GM12892 (cell line): ENCODE measurements at regions not wholly inside any gene's neighbourhood (a gene's known extent, or its start where the extent isn't known, plus 50 kb on each side); places are given as distances from the start of the nearest gene placed in this dataset.
"Not testable (repeated sequence)": the region's sequence is repeated elsewhere in the genome, so short reads cannot be mapped to it uniquely, and the experiment has no call there.

ENCODE experiments used
- DNase-seq: peaks from one replicate; pipeline ENCODE4 v3.0.0; 2011; ENCODE audit not compliant: insufficient read length
- FAIRE-seq: peaks from 2 replicates; lab custom pipeline; 2011; peaks lifted over from hg19 to GRCh38; lab: Jason Lieb, UNC
- POLR2A ChIP-seq: IDR thresholded peaks from 2 replicates; pipeline ENCODE4 v1.6.1; 2011; ENCODE audit warnings: low read depth, low read length, control low read depth
- POLR2AphosphoS5 ChIP-seq: IDR thresholded peaks from 2 replicates; pipeline ENCODE4 v1.6.1; 2011; ENCODE audit warnings: low read depth, low read length, control low read depth
- TAF1 ChIP-seq: IDR thresholded peaks from 2 replicates; pipeline ENCODE4 v1.6.1; 2011; ENCODE audit warnings: low read depth, mild to moderate bottlenecking, control low read depth, low read length, borderline replicate concordance

DNA sequence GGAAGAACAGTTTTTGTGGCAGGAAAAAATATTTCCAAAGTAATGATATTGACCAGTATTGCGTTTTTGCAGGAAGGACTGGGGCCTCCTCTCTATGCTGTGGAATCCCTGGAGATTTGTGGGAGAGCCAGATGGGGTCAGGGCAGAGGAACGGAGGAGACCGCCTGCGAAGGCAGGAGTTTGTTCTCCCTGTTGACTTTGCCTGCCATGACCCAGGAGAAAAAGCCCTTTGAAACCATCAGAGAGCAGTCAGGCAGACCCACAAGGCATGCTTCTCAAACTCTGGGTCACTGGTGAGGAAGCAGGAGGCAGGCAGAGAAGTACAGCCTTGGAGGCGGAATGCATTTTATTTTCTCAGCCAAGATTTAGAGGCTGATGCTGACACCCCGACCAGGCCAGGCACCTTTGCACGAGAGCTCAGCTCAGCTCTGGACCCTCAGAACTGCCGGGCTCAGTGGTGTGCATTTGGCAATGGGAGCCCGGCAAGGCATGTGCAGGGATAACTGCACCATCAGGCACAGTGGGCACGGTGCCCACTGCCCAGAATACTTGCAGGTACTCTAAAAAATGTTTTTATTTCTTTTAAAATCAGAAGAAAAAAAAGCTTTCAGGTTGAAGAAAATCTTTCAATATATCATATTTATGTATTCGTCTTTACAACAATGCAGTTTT lies 410.4 kb downstream of the RPS24 start:
- TF ChIP-seq POLR2A (no peak), POLR2AphosphoS5 (no peak), TAF1 (no peak)

DNA sequence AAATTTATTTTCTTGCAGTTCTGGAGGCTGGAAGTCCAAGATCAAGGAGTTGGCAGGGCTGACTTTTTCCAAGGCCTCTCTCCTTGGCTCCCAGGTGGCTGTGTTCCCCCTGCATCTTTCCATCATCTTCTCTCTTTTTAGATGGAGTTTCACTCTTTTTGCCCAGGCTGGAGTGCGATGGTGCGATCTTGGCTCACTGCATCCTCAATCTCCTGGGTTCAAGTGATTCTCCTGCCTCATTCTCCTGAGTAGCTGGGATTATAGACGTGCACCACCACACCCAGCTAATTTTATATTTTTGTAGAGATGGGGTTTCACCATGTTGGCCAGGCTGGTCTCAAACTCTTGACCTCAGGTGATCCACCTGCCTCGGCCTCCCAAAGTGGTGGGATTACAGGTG lies 411.1 kb downstream of the RPS24 start:
- not testable (repeated sequence) for DNase-seq, FAIRE-seq

More for the DNA sequence above, 410.4 kb downstream of the RPS24 start:
- FAIRE-seq = no peak
- no peak for DNase-seq

DNA sequence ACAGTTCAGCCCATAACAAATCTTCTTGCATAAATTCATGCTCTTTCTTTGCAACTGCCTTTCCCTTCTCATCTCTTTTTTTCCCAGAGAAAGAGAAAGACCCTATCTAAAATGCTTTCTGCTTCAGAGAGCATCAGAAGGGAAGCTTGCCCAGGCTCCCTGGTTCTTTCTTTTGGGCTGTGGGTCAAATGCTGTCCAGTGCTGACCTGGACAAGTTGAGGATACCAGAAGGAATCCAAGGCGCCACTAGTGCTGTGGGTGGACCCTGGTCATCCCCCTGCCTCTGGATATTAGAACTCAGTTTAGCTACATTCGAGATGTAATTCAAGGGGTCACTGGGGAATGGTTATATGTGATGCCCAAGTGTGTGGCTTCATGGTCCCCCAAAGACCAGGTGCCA lies 411.6 kb downstream of the RPS24 start:
- FAIRE-seq (no peak), DNase-seq (no peak)
- TF ChIP-seq POLR2AphosphoS5 (no peak), POLR2A (no peak), TAF1 (no peak)

DNA sequence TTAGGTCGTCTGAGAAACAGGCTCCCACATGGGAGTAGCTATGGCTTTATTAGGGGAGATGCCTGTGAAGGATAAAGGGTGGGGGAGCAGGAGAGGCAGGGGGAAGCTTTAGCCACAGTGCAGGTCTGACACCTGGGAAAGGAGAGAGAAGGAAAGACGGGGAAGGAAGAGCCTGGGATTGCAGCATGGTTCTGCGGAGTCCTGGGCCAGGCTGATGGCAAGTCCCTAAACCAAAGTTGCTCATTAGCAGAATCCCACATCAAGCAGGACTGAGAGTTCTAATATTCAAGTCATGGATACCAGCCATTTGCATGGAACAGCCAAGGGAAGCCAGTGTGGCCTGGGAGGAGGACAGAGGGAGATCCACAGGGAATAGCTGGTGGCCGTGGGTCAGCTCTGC lies 414.8 kb downstream of the RPS24 start:
- TF ChIP-seq POLR2A = no peak
- DNase-seq (no peak), FAIRE-seq (no peak)

DNA sequence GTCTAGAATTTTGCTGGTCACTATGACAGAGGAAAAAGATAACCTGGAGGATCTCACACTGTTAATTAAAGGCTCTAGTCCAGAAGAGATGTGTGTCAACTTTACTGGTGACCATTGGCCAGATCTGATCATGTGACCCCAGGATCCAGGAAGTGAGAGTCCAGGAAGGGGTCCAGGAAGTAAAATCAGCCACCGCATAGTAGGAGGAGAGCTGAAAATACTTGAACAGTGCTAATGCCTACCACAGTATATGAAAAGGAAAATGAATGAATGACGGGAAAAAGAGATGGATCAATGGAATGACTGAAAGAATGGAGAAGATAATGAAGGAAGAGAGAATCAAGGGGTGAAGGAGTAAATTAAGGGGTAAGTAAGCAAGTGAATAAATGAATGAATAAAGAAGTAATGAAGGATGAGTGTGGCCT lies 415.3 kb downstream of the RPS24 start:
- DNase-seq (no peak), FAIRE-seq (no peak)

DNA sequence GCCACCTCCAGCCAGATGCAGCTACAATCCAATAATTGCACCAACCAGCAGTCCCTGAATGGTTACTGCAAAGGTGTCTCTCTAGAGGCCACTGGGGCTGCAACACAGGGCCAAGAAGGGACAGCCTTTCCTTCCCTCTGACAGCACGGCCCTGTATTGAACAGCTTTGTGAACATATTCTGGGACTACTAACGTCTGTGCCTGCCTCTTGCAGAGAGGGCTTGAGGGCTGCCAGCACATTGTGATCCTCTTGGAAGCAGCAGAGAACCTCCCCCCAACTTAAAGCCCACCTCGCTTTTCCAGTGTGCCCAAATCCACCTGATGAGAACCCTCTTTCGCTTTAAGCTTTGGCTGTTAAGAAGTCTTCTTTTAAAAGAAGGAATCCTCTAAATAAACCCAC lies 415.9 kb downstream of the RPS24 start:
- TF ChIP-seq POLR2AphosphoS5 (no peak), TAF1 (no peak), POLR2A (no peak)
- DNase-seq (no peak), FAIRE-seq (no peak)

More for the DNA sequence above, 415.3 kb downstream of the RPS24 start:
- TF ChIP-seq TAF1 (no peak), POLR2AphosphoS5 (no peak), POLR2A (no peak)

DNA sequence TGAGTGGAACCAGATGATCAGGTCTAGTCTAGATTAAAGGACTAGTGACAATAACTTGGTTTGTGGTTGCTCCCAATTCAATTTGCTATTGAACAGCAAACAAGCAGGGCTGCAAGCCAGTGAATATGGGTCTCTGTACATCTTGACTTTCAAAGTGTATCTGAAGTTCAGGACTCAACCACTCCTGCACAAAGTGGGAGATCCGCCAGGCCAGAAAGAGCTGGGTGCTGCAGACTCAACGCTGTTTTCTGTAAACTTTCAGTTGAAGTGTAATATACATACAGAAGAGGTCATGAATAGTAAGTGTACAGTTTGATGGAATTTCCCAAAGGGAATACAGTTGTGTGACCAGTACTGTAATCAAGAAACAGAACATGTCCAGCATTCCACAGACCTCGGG lies 416.6 kb downstream of the RPS24 start:
- TF ChIP-seq POLR2A (no peak), POLR2AphosphoS5 (no peak), TAF1 (no peak)
- DNase-seq (no peak), FAIRE-seq (no peak)

DNA sequence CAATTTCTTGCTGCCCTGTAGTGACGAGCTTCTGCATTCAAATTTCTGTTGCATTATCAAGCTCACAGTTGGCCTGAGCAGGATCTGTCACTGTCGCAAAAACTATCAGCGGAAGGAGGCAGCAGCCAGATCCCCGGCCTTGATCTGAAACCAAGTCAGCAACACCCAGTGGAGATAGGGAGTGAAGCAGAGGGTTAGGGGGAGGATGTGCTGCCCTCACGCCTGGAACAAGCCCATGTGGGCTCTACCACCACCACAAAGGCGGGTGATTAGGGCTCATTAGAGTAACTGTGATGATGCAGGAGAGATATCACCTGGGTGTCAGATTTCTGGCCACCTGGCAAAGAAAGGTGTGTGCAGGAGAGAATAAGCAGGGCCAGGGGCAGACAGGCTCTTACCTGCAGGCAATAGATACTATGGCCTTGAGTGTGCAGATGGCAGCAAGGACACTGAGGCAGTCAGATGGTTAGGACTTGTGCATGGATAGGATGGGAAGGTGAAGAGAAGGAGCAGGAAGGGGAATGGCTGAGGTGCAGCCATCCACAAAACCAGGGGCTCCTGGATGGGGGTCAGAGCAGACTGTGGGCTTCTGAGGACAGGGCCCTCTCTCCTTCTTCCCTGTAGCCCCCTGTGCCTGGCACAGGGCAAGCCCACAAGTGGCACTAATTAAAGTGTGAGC lies 417.3 kb downstream of the RPS24 start:
- DNase-seq (no peak), FAIRE-seq (no peak)
- TF ChIP-seq POLR2A = no peak
- TF ChIP-seq POLR2AphosphoS5 = no peak
- no peak for TF ChIP-seq TAF1

DNA sequence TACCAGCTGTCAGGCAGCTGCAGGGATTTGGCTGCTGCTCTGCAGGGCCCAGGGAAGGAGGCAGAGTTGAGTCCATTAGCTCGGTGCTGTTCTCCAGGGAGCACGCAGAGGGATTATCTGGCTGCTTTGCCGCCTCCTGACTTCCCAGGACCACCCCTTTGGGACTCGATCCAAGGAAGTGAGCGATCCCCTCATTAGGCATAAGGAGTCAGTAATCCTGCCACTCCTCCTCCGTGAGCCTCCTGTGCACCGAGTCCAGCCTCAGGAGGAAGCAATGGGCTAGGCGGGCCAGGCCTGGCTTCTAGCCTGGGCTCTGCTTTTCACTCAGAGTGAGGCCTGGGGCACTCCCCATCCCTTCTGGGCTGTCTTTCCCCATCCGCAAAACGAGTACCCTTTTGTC lies 417.9 kb downstream of the RPS24 start:
- FAIRE-seq = no peak
- DNase-seq = no peak
- TF ChIP-seq POLR2AphosphoS5 = no peak
- no peak for TF ChIP-seq TAF1
- TF ChIP-seq POLR2A = no peak

DNA sequence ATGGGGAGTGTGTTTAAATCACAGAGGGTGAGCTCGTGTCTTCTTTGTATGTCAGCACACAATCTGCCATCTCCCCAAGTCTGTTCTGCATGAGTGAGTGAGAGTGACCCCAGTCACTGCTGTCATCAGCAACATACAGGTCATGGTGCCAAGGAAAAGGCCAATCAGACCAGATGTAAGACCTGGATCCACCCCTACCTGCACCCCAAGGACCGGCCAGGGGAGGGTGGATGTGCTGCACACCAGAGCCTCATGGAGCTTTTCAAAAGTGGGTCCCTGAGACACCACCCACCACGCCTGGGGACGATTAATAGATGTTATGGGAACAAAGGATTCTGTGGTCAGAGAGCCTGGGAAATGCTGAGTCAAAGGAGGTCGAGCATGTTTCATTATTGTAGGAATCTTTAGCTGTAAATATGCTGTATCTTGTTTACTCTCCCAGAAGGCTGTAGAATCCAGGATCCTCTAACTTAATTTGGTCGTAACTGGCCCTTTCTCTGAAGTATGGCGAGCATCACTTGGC lies 420.5 kb downstream of the RPS24 start:
- no peak for FAIRE-seq
- no peak for DNase-seq
- TF ChIP-seq POLR2A (no peak), TAF1 (no peak)

DNA sequence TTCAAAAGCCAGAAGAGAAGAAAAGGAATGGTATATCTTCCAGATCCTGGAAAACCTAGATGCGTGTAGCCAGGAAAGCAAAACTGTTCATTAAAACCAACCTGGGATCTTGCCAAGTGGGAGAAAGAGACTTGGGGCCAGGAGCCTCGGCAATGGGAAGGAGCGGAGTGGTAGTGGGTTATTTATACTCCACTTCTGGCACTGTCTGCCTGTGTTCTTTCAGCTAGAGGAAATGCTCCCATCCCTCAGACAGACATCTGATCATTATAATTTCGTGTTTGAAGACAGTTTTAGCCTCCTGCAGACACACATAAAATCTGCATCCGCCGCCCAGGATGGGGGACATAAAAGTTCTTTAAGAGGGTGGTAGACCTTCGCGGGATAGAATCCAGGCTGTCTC lies 421.6 kb downstream of the RPS24 start:
- TF ChIP-seq POLR2AphosphoS5 (no peak), POLR2A (no peak), TAF1 (no peak)
- FAIRE-seq (no peak), DNase-seq (no peak)

DNA sequence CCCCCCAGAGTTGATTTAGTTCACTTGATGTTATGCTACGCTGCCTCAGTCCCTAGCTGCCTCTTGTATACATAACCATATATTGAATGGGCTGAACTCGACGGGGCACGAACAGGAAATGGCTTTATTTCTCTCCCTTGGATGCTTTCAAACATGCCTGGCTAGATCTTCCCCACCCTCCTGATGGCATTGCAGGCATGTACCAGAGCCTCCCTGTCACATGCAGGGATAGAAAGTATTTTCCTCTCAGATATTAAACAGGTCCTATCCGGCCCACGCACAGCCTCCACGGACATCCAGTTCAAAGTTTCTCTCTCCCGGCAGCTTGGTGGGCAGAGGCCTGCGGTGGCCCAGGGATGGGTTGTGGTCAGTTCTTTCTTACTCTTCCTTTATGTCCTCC lies 422.1 kb downstream of the RPS24 start:
- no peak for DNase-seq
- no peak for TF ChIP-seq POLR2AphosphoS5
- TF ChIP-seq TAF1 = no peak
- TF ChIP-seq POLR2A = no peak
- no peak for FAIRE-seq
